Ascending aorta (tissue), 2 donors: ENCODE measurements at regions not wholly inside any gene's neighbourhood (a gene's known extent, or its start where the extent isn't known, plus 50 kb on each side); places are given as distances from the start of the nearest gene placed in this dataset.

ENCODE experiments used
- DNase-seq, 2 donors: peaks; one replicate each; pipeline ENCODE4 v3.0.0-alpha.2; 2019; ENCODE audit warnings: low spot score in 2 of 2
- H3K27ac ChIP-seq, 2 donors: fragments of 200-600 bp; sonication (generic); one replicate each; pipeline ENCODE4 v1.5.1; 2016 to 2017; ENCODE audit warnings: mild to moderate bottlenecking in 1 of 2
- H3K27me3 ChIP-seq: fragments of 200-600 bp; sonication (generic); one replicate; pipeline ENCODE4 v1.5.1; 2017
- H3K36me3 ChIP-seq, 2 donors: fragments of 200-600 bp; sonication (generic); one replicate each; pipeline ENCODE4 v1.5.1; 2016
- H3K4me1 ChIP-seq, 2 donors: fragments of 200-600 bp; sonication (generic); one replicate each; pipeline ENCODE4 v1.5.1; 2016 to 2017; ENCODE audit warnings: mild to moderate bottlenecking in 1 of 2
- H3K4me3 ChIP-seq, 2 donors: fragments of 200-600 bp; sonication (generic); one replicate each; pipeline ENCODE4 v1.5.1; 2016 to 2017; ENCODE audit warnings: mild to moderate bottlenecking in 1 of 2
- H3K9me3 ChIP-seq, 2 donors: fragments of 200-600 bp; sonication (generic); one replicate each; pipeline ENCODE4 v1.5.1; 2016
- CTCF ChIP-seq, 3 experiments: fragments of 200-600 bp in 2 of 3; fragments of 450-650 bp in 1 of 3; sonication (generic) in 2 of 3; IDR thresholded peaks; one replicate each; pipeline ENCODE4 v1.5.1; 2016 to 2019; ENCODE audit warnings: antibody characterized with exemption in 3 of 3, mild to moderate bottlenecking in 1 of 3, moderate library complexity in 1 of 3
- intact Hi-C: fragments of 100-400 bp; cut with DNase I; formaldehyde crosslinking; loops from one replicate; pipeline ENCODE4 v1.15.1; 2023

- intact Hi-C loops: no loop called here
- Histone ChIP-seq H3K4me3 (no peak overlapping the region), H3K4me1 (no peaks in the 10 kb centered on the region), H3K9me3 (peaks cover 0 to 5% of the 10 kb centered on the region in 2 donors), H3K36me3 (no peaks in the 10 kb centered on the region), H3K27ac (no peak overlapping the region), H3K27me3 (no peaks in the 10 kb centered on the region)
- TF ChIP-seq CTCF (IDR thresholded peaks at IDR 0.05): no peak
- DNase-seq: no peak
Observed at GRCh38 chr1:218611916-218612585, 266.9 kb downstream of the TGFB2 start.

GRCh38 chr1:218613105-218613504 is 268.0 kb downstream of the TGFB2 start:
- Histone ChIP-seq H3K4me1 (no peaks in the 10 kb centered on the region), H3K9me3 (peaks cover 0 to 5% of the 10 kb centered on the region in 2 donors), H3K27ac (no peak overlapping the region), H3K27me3 (no peaks in the 10 kb centered on the region), H3K36me3 (no peaks in the 10 kb centered on the region), H3K4me3 (no peak overlapping the region)
- no peak for TF ChIP-seq CTCF (IDR thresholded peaks at IDR 0.05)
- no peak for DNase-seq
- intact Hi-C loops: no loop called here

GRCh38 chr1:218614031-218614430 is 268.9 kb downstream of the TGFB2 start:
- Histone ChIP-seq H3K27ac (no peak overlapping the region), H3K36me3 (no peaks in the 10 kb centered on the region), H3K9me3 (peaks cover 0 to 5% of the 10 kb centered on the region in 2 donors), H3K4me3 (no peak overlapping the region), H3K4me1 (no peaks in the 10 kb centered on the region), H3K27me3 (no peaks in the 10 kb centered on the region)
- intact Hi-C loops: no loop called here
- TF ChIP-seq CTCF (IDR thresholded peaks at IDR 0.05): no peak
- DNase-seq: no peak

GRCh38 chr1:218616681-218617080 is 271.5 kb downstream of the TGFB2 start:
- DNase-seq: no peak

GRCh38 chr1:218617986-218618385 is 272.9 kb downstream of the TGFB2 start:
- no peaks in the 10 kb centered on the region for H3K36me3 ChIP-seq
- no peaks in the 10 kb centered on the region for H3K27me3 ChIP-seq
- H3K4me1 ChIP-seq: peaks cover 0 to 3% of the 10 kb centered on the region in 2 donors
- intact Hi-C loops: no loop called here
- no peak for TF ChIP-seq CTCF (IDR thresholded peaks at IDR 0.05)
- H3K9me3 ChIP-seq: peaks cover 0 to 5% of the 10 kb centered on the region in 2 donors
- no peak overlapping the region for H3K4me3 ChIP-seq
- no peak overlapping the region for H3K27ac ChIP-seq
- DNase-seq: no peak

More at GRCh38 chr1:218616681-218617080, 271.5 kb downstream of the TGFB2 start:
- H3K36me3 ChIP-seq: no peaks in the 10 kb centered on the region
- peaks cover 0 to 5% of the 10 kb centered on the region in 2 donors for H3K9me3 ChIP-seq
- intact Hi-C loops: no loop called here
- no peaks in the 10 kb centered on the region for H3K27me3 ChIP-seq
- H3K4me3 ChIP-seq: no peak overlapping the region
- TF ChIP-seq CTCF (IDR thresholded peaks at IDR 0.05): no peak
- H3K27ac ChIP-seq: no peak overlapping the region
- peaks cover 0 to 3% of the 10 kb centered on the region in 2 donors for H3K4me1 ChIP-seq
